SW 1271 (cell line): ENCODE measurements at regions not wholly inside any gene's neighbourhood (a gene's known extent, or its start where the extent isn't known, plus 50 kb on each side); places are given as distances from the start of the nearest gene placed in this dataset.
A peak's percentile ranks its signal among the peaks of the same experiment; 100 is the strongest.

Source experiments
- DNase-seq, 2 experiments: peaks; one replicate each; lab custom pipeline; 2025; lab: John Stamatoyannopoulos, UW

- peak in 1 of 2 experiments; percentile 47 for DNase-seq
Observed at GRCh38 chr7:17130281-17131059, 168.0 kb upstream of the AHR start.

- DNase-seq, result no peak
Observed at GRCh38 chr7:17131060-17131345, 167.4 kb upstream of the AHR start.

- no peak for DNase-seq
Observed at GRCh38 chr7:17131983-17132655, 166.3 kb upstream of the AHR start.

- no peak for DNase-seq
Observed at GRCh38 chr7:17132726-17133125, 165.7 kb upstream of the AHR start.

- DNase-seq, result no peak
Observed at GRCh38 chr7:17133977-17134376, 164.5 kb upstream of the AHR start.

GRCh38 chr7:17134786-17135185 lies 163.7 kb upstream of the AHR start:
- no peak for DNase-seq

GRCh38 chr7:17136126-17136525 lies 162.3 kb upstream of the AHR start:
- DNase-seq, result no peak

GRCh38 chr7:17139081-17139480 lies 159.4 kb upstream of the AHR start:
- no peak for DNase-seq

GRCh38 chr7:17140406-17140805 lies 158.0 kb upstream of the AHR start:
- DNase-seq, result no peak

GRCh38 chr7:17142831-17143541 lies 155.5 kb upstream of the AHR start:
- no peak for DNase-seq

GRCh38 chr7:17144322-17144721 lies 154.1 kb upstream of the AHR start:
- DNase-seq, result no peak

- DNase-seq, result no peak
Observed at GRCh38 chr7:17146621-17147020, 151.8 kb upstream of the AHR start.

- no peak for DNase-seq
Observed at GRCh38 chr7:17147409-17147808, 151.0 kb upstream of the AHR start.

GRCh38 chr7:17150018-17150417 lies 148.4 kb upstream of the AHR start:
- DNase-seq, result no peak

- no peak for DNase-seq
Observed at GRCh38 chr7:17152721-17153120, 145.7 kb upstream of the AHR start.

GRCh38 chr7:17153536-17153935 lies 144.9 kb upstream of the AHR start:
- DNase-seq, result no peak

- no peak for DNase-seq
Observed at GRCh38 chr7:17155529-17155928, 142.9 kb upstream of the AHR start.

- no peak for DNase-seq
Observed at GRCh38 chr7:17158261-17158660, 140.2 kb upstream of the AHR start.

- no peak for DNase-seq
Observed at GRCh38 chr7:17159500-17160037, 138.9 kb upstream of the AHR start.

- DNase-seq, result no peak
Observed at GRCh38 chr7:17166824-17167379, 131.6 kb upstream of the AHR start.

GRCh38 chr7:17168416-17168815 lies 130.0 kb upstream of the AHR start:
- DNase-seq, result no peak

- DNase-seq, result no peak
Observed at GRCh38 chr7:17171427-17171826, 127.0 kb upstream of the AHR start.
